ENCODE measurements at regions not wholly inside any gene's neighbourhood (a gene's known extent, or its start where the extent isn't known, plus 50 kb on each side); places are given as distances from the start of the nearest gene placed in this dataset.
A peak's percentile ranks its signal among the peaks of the same experiment; 100 is the strongest.

GRCh38 chr11:115581871-115582639 is 77.8 kb upstream of the CADM1 start:
- Histone ChIP-seq H3K36me3 (ENCODE audit: control insufficient read depth, insufficient read depth, low read length) (no peaks in the 10 kb centered on the region), H3K4me3 (replicated peaks in 1 of 4; ENCODE audit: control extremely low read depth in 1 of 4, insufficient read depth in 1 of 4, low read depth in 3 of 4, low read length in 4 of 4) (no peak overlapping the region), H3K27me3 (ENCODE audit: control insufficient read depth, insufficient read depth, low read length) (no peaks in the 10 kb centered on the region), H3K4me2 (ENCODE audit: extremely low read depth, insufficient read depth, low read length) (no peak overlapping the region), H3K79me2 (ENCODE audit: control insufficient read depth, insufficient read depth, low read length) (no peaks in the 10 kb centered on the region), H3K4me1 (ENCODE audit: control insufficient read depth, extremely low read depth, insufficient read depth, low read length) (no peaks in the 10 kb centered on the region), H2AFZ (ENCODE audit: low read length) (no peak overlapping the region), H3K9me3 (ENCODE audit: control insufficient read depth, insufficient read depth, low read depth, low read length) (no peaks in the 10 kb centered on the region), H3K27ac (ENCODE audit: insufficient read depth, low read length) (no peak overlapping the region), H3K9ac (ENCODE audit: insufficient read depth, low read length) (no peak overlapping the region), H4K20me1 (ENCODE audit: control insufficient read depth, extremely low read depth, insufficient read depth, low read length) (no peaks in the 10 kb centered on the region)
- DNase-seq (ENCODE audit: low read depth in 2 of 2) = peak; percentile 29 to 37
- TF ChIP-seq EZH2 (IDR thresholded peaks at IDR 0.05; ENCODE audit: low read length, missing control alignments) = no peak
- no peak for TF ChIP-seq CTCF (conservative IDR thresholded peaks at IDR 0.05 in 1 of 2, IDR thresholded peaks at IDR 0.05 in 1 of 2; ENCODE audit: low read depth in 1 of 2, low read length in 2 of 2)

GRCh38 chr11:115580927-115581680 is 76.9 kb upstream of the CADM1 start:
- Histone ChIP-seq H3K9ac (ENCODE audit: insufficient read depth, low read length) (no peak overlapping the region), H3K27ac (ENCODE audit: insufficient read depth, low read length) (no peak overlapping the region), H3K36me3 (ENCODE audit: control insufficient read depth, insufficient read depth, low read length) (no peaks in the 10 kb centered on the region), H4K20me1 (ENCODE audit: control insufficient read depth, extremely low read depth, insufficient read depth, low read length) (no peaks in the 10 kb centered on the region), H2AFZ (ENCODE audit: low read length) (no peak overlapping the region), H3K4me3 (replicated peaks in 1 of 4; ENCODE audit: control extremely low read depth in 1 of 4, insufficient read depth in 1 of 4, low read depth in 3 of 4, low read length in 4 of 4) (no peak overlapping the region), H3K4me1 (ENCODE audit: control insufficient read depth, extremely low read depth, insufficient read depth, low read length) (no peaks in the 10 kb centered on the region), H3K4me2 (ENCODE audit: extremely low read depth, insufficient read depth, low read length) (no peak overlapping the region), H3K79me2 (ENCODE audit: control insufficient read depth, insufficient read depth, low read length) (no peaks in the 10 kb centered on the region), H3K9me3 (ENCODE audit: control insufficient read depth, insufficient read depth, low read depth, low read length) (no peaks in the 10 kb centered on the region), H3K27me3 (ENCODE audit: control insufficient read depth, insufficient read depth, low read length) (no peaks in the 10 kb centered on the region)
- DNase-seq (ENCODE audit: low read depth in 2 of 2) = peak; percentile 35 to 45
- TF ChIP-seq CTCF (conservative IDR thresholded peaks at IDR 0.05 in 1 of 2, IDR thresholded peaks at IDR 0.05 in 1 of 2; ENCODE audit: low read depth in 1 of 2, low read length in 2 of 2) = no peak
- no peak for TF ChIP-seq EZH2 (IDR thresholded peaks at IDR 0.05; ENCODE audit: low read length, missing control alignments)

- DNase-seq (ENCODE audit: low read depth in 2 of 2) = no peak
- Histone ChIP-seq H3K27ac (ENCODE audit: insufficient read depth, low read length) (no peak overlapping the region), H3K4me2 (ENCODE audit: extremely low read depth, insufficient read depth, low read length) (no peak overlapping the region), H3K9me3 (ENCODE audit: control insufficient read depth, insufficient read depth, low read depth, low read length) (no peaks in the 10 kb centered on the region), H3K27me3 (ENCODE audit: control insufficient read depth, insufficient read depth, low read length) (no peaks in the 10 kb centered on the region), H3K4me1 (ENCODE audit: control insufficient read depth, extremely low read depth, insufficient read depth, low read length) (no peaks in the 10 kb centered on the region), H3K36me3 (ENCODE audit: control insufficient read depth, insufficient read depth, low read length) (no peaks in the 10 kb centered on the region), H2AFZ (ENCODE audit: low read length) (no peak overlapping the region), H3K79me2 (ENCODE audit: control insufficient read depth, insufficient read depth, low read length) (no peaks in the 10 kb centered on the region), H3K4me3 (replicated peaks in 1 of 4; ENCODE audit: control extremely low read depth in 1 of 4, insufficient read depth in 1 of 4, low read depth in 3 of 4, low read length in 4 of 4) (no peak overlapping the region), H4K20me1 (ENCODE audit: control insufficient read depth, extremely low read depth, insufficient read depth, low read length) (no peaks in the 10 kb centered on the region), H3K9ac (ENCODE audit: insufficient read depth, low read length) (no peak overlapping the region)
- TF ChIP-seq CTCF (conservative IDR thresholded peaks at IDR 0.05 in 1 of 2, IDR thresholded peaks at IDR 0.05 in 1 of 2; ENCODE audit: low read depth in 1 of 2, low read length in 2 of 2) (no peak), EZH2 (IDR thresholded peaks at IDR 0.05; ENCODE audit: low read length, missing control alignments) (no peak)
Observed at GRCh38 chr11:115580416-115580815, 76.2 kb upstream of the CADM1 start.
